ENCODE measurements at regions not wholly inside any gene's neighbourhood (a gene's known extent, or its start where the extent isn't known, plus 50 kb on each side); places are given as distances from the start of the nearest gene placed in this dataset.

GRCh38 chr2:19300961-19301360, 57.5 kb downstream of the OSR1 start:
- FAIRE-seq (no peak), DNase-seq (ENCODE audit: extremely low spot score, insufficient read length, low read depth) (no peak)

DNA sequence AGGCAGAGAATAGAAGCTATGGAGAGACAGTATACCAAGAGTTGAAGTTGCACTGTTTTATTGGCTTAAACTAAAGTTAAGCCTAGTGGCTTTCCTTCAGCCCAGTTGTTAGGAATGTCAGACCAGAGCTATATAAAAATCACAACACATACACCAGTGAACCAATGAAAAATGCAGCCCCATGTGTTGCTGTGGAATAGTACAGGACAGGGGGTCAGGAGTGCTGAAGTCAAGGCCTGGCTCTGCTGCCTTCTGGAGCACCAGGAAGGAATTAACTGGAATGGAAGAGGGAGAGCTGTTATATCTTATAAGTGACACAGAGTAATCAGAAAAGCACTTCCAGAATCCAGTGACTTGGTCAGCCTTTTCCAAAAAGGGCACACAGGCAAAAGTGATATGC, 58.9 kb downstream of the OSR1 start:
- DNase-seq (ENCODE audit: extremely low spot score, insufficient read length, low read depth) (no peak), FAIRE-seq (no peak)

GRCh38 chr2:19299032-19299431, 59.4 kb downstream of the OSR1 start:
- no peak for DNase-seq (ENCODE audit: extremely low spot score, insufficient read length, low read depth)

GRCh38 chr2:19297716-19298115, 60.7 kb downstream of the OSR1 start:
- FAIRE-seq, result no peak
- DNase-seq (ENCODE audit: extremely low spot score, insufficient read length, low read depth), result no peak

More at GRCh38 chr2:19299032-19299431, 59.4 kb downstream of the OSR1 start:
- no peak for FAIRE-seq

DNA sequence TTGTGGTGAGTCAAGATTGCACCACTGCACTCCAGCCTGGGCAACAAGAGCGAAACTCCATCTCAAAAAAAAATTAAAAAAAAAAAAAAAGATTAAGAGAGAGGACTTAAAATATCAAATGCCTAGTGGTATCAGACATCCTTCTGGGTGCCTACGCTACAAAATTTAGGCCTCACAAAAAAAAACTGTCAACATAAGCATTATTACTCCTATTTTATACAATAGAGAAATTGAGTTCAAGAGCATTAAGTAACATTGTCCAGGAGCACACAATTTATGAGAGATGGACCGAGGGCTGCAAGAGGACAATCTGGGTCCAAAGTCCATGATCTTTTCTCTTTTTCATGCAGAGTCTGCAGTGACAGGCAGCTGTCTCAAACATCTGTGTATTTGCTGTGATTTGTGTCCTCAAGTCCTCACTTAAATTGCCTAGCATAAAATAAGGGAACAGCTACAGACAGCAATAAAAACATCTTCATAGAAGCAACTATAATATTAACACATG, 62.4 kb downstream of the OSR1 start:
- DNase-seq (ENCODE audit: extremely low spot score, insufficient read length, low read depth), result no peak
- FAIRE-seq, result no peak

DNA sequence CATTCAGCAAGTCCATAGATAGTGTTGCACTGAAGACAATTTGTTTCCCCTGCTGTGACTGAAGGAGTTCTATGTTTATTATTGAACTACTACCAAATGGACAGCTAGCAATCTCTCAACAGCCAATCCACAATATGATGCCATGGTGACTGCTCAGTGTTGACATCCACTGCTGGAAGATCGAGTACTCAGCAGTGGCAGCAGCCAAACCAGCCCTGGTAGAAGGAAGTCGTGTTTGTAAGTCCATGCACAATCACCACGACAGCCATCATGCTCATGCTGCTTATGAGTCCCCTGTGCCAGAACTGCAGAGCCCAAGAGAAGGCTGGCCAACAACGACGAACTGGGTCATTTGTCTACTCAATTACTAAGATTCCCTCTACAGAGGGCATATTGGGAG, 66.4 kb downstream of the OSR1 start:
- no peak for DNase-seq (ENCODE audit: extremely low spot score, insufficient read length, low read depth)
- no peak for FAIRE-seq

- FAIRE-seq (no peak), DNase-seq (ENCODE audit: extremely low spot score, insufficient read length, low read depth) (no peak)
These were observed 70.1 kb downstream of the OSR1 start for GRCh38 chr2:19288291-19288690.

DNA sequence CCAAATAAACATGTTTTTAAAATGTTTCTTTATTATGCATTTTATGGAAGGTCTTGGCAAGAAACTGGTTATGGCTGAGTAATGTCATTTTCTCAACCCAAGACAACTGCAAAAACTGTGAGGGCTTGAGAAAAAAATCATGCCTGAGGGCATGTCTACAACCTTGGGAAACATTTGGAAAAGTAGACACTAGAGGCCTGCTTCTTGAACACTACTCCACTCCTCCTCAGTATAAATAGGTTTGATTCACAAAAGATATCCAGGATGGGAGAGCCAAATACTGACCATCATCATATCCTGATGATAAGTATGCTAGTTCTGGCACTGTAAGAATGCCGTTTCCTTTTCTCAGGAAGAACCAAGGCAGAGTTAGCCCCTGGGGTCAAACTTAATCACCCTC, 71.1 kb downstream of the OSR1 start:
- DNase-seq (ENCODE audit: extremely low spot score, insufficient read length, low read depth), result no peak
- no peak for FAIRE-seq

DNA sequence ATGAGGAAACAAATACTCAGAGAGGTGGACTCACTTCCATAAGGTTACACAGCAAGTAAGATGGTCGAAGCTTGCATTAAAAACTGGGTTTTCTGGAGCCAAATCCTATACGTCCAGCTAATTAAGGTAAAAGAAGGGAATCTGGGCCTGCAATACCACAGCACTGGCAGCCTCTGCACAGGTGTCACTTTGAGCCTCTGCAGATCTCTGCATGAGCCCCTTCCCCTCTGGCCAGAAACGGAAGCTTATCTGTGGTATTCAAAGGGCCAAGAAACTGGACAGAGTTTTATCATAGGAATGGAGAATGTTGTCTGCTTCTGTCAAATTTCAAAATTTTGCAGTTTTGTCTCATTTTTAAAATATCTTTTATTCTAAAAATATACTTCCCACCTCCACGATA, 76.1 kb downstream of the OSR1 start:
- no peak for DNase-seq (ENCODE audit: extremely low spot score, insufficient read length, low read depth)
- no peak for FAIRE-seq

GRCh38 chr2:19274439-19274838, 84.0 kb downstream of the OSR1 start:
- DNase-seq (ENCODE audit: extremely low spot score, insufficient read length, low read depth), result no peak
- no peak for FAIRE-seq

DNA sequence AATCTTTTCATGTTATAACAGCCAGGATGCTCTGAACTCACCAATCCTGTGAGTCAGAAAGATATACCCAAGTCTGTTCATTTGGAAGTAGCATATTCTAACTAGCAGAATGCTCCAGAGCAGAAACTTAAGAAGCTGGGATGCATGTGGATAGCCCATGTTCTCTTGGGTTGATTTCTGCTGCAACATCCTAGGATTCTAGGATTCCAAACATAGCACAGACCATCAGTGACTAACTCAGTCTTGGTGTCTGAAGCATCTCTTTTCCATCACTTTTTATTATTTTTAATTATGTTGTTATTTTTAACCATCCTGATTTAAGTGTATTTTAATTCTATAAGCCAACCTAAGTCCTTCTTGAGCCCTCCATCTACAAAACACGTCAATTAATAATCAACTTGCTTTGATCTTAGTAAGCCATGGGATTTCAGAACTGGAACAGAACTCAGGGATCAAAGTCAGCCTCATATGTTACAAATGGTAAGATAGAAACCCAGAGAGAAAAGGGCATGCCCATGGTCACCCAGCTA, 85.4 kb downstream of the OSR1 start:
- DNase-seq (ENCODE audit: extremely low spot score, insufficient read length, low read depth) (no peak), FAIRE-seq (no peak)

- FAIRE-seq, result no peak
- no peak for DNase-seq (ENCODE audit: extremely low spot score, insufficient read length, low read depth)
These were observed 86.4 kb downstream of the OSR1 start for GRCh38 chr2:19272039-19272438.

- no peak for DNase-seq (ENCODE audit: extremely low spot score, insufficient read length, low read depth)
- no peak for FAIRE-seq
These were observed 93.6 kb downstream of the OSR1 start for GRCh38 chr2:19264852-19265251.

- no peak for FAIRE-seq
These were observed 96.3 kb downstream of the OSR1 start for GRCh38 chr2:19262150-19262549.

DNA sequence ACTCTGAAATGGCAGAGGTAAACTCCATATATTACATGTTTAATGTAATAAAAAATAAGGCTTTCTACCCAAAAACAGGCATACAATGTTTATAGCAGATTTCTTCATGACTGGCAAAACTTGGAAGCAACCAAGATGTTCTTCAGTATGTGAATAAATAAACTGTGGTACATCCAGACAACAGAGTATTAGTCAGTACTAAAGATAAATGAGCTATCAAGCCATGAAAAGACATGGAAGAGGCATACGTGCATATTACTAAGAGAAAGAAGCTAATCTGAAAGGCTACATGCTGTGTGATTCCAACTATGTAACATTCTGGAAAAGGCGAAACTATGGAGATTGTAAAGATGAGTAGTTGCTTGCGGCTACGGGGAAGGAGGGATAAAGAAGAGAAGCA, 97.4 kb downstream of the OSR1 start:
- DNase-seq (ENCODE audit: extremely low spot score, insufficient read length, low read depth) (no peak), FAIRE-seq (no peak)

More at GRCh38 chr2:19262150-19262549, 96.3 kb downstream of the OSR1 start:
- DNase-seq (ENCODE audit: extremely low spot score, insufficient read length, low read depth), result no peak

DNA sequence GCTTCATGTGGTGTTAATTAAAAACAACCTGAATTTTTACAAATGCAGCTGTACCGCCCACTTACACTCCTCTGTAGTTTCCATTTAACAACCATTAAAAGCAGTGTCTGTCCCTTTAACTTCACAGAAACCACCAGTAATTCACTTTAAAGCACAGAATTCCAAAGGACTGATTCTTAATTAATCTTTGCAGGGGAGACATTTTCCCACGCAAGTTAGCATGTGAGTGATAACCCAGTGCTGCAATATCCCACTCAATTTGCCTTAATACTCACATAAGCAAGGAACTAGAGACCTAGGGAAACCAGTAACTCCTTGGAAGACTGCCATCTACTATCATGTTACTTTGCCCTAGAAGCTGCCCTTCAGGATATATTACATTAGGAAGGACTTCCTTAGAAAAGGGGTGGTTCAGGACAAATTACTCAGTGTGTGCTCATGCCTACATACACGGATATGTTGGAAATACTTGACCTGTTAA, 102.3 kb downstream of the OSR1 start:
- no peak for FAIRE-seq
- DNase-seq (ENCODE audit: extremely low spot score, insufficient read length, low read depth), result no peak

- FAIRE-seq, result no peak
- DNase-seq (ENCODE audit: extremely low spot score, insufficient read length, low read depth), result no peak
These were observed 102.9 kb downstream of the OSR1 start for GRCh38 chr2:19255481-19255880.

GRCh38 chr2:19251554-19251953, 106.9 kb downstream of the OSR1 start:
- DNase-seq (ENCODE audit: extremely low spot score, insufficient read length, low read depth) (no peak), FAIRE-seq (no peak)

GRCh38 chr2:19250906-19251305, 107.5 kb downstream of the OSR1 start:
- FAIRE-seq (no peak), DNase-seq (ENCODE audit: extremely low spot score, insufficient read length, low read depth) (no peak)

DNA sequence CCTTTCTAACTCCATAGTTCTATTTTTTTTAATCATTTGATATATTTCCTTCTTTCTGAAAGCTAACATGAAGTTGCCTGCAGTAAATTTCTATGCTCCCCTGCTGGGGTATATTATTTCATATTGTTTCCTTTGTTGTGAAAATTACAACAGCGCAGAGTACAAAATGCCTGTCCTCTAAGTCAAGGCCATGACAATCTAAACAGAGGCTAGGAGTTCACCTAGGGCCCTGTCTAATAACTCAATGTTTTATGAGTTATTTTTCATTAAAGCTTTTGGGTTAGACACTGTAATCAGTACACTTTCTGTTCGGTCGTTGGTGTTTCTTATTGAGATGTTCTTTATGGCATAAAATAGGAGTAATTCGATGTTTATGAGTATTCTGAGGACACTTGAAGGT, 111.2 kb downstream of the OSR1 start:
- DNase-seq (ENCODE audit: extremely low spot score, insufficient read length, low read depth), result no peak
- FAIRE-seq, result no peak

DNA sequence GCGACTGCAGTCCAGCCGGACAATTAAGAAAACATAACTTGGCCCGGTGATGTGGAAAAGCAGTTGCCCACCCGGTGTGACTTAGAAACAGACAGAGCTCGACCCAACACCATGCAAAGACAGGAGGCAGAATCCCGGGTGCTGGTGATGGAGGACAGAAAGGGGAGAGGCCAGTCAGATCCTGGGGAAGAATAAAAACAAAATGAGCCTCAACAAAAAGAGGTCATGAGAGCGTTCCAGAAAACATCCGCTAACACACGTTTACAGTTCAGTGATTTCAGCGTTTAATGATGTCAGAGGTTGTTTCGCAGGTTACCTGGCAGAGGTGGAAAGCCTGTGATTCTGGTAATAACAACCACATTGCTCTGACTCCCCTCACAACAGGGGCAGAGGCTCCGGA, 111.9 kb downstream of the OSR1 start:
- FAIRE-seq (no peak), DNase-seq (ENCODE audit: extremely low spot score, insufficient read length, low read depth) (no peak)

Measured in GM18507 (cell line).